IPS-NIHi7 (cell line): ENCODE measurements at regions not wholly inside any gene's neighbourhood (a gene's known extent, or its start where the extent isn't known, plus 50 kb on each side); places are given as distances from the start of the nearest gene placed in this dataset.

Source experiments
- DNase-seq: peaks from one replicate; pipeline ENCODE4 v3.0.0; 2012; ENCODE audit warnings: mixed read lengths; ENCODE audit errors: extremely low spot score

GRCh38 chr5:88364991-88365390 is 96.3 kb upstream of the TMEM161B start:
- DNase-seq = no peak

DNA sequence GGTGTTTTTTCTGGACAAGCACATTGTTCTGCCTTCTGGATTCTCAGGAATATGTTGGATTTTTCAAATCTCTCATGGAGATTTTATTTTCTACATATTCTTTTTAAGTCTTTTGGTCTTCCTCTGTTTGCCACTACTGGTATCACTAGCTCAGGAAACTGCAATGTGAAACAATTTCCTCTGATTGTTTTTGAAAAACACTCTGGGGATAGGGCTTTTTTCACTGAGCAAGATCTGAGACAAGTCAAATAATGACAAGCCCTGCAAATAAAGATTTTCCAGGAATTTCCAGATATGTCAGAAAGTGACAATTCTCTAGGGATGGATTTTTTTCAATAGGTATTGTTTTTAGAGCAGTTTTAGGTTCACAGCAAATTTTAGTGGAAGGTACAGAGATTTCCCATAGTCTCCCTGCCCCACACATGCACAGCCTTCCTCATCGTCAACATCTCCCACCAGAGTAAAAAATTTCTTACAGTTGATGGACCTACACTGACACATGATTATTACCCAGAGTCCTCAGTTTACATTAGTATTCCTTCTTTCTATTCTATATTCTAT is 86.9 kb upstream of the TMEM161B start:
- no peak for DNase-seq

- no peak for DNase-seq
These were observed 57.2 kb upstream of the TMEM161B start for GRCh38 chr5:88325868-88326267.

DNA sequence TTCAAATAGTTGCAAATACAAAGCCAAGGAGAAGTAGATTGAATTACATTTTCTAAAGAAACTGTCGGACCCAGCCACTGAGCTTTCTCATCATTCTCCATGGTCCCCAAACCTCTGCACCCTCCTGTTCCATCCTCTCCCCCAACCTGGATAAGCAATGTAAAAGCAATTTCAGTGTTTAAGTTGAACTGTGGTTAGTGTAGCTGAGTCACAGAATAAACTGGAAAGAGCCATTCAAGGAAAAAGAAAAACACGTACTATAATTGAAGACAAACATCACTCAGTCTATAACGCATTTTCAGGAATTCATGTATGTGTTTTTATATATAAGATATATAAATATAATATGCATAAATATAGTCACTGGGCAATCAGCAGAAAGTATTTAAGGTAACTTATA is 54.1 kb upstream of the TMEM161B start:
- no peak for DNase-seq
